Spleen (tissue), 11 donors: ENCODE measurements at regions not wholly inside any gene's neighbourhood (a gene's known extent, or its start where the extent isn't known, plus 50 kb on each side); places are given as distances from the start of the nearest gene placed in this dataset.

ENCODE experiments used
- DNase-seq: peaks from one replicate; pipeline ENCODE4 v3.0.0-alpha.2; 2020
- H3K27ac ChIP-seq, 8 donors: fragments of 200-600 bp; sonication (generic) in 7 of 8; 1 replicate in 4 of 8; 2 replicates in 4 of 8; pipeline versions ENCODE4 v1.5.0 to v1.8.0; 2016 to 2021; ENCODE audit warnings: inconsistent platforms in 4 of 8, mild to moderate bottlenecking in 4 of 8, moderate library complexity in 1 of 8
- H3K27me3 ChIP-seq, 7 donors: fragments of 200-600 bp; sonication (generic) in 6 of 7; replicated peaks in 1 of 7; 1 replicate in 4 of 7; 2 replicates in 3 of 7; pipeline versions ENCODE4 v1.5.0 to v1.8.0; 2016 to 2021; ENCODE audit warnings: inconsistent platforms in 3 of 7, mild to moderate bottlenecking in 1 of 7
- H3K36me3 ChIP-seq, 6 donors: fragments of 200-600 bp; sonication (generic) in 5 of 6; 1 replicate in 4 of 6; 2 replicates in 2 of 6; pipeline versions ENCODE4 v1.5.0 to v1.8.0; 2016 to 2021; ENCODE audit warnings: inconsistent platforms in 2 of 6
- H3K4me1 ChIP-seq, 6 donors: fragments of 200-600 bp; sonication (generic) in 5 of 6; 1 replicate in 3 of 6; 2 replicates in 3 of 6; pipeline versions ENCODE4 v1.5.0 to v1.8.0; 2016 to 2021; ENCODE audit warnings: inconsistent platforms in 3 of 6
- H3K4me3 ChIP-seq, 8 donors: fragments of 200-600 bp; sonication (generic) in 7 of 8; 1 replicate in 4 of 8; 2 replicates in 4 of 8; pipeline versions ENCODE4 v1.5.0 to v1.8.0; 2016 to 2021; ENCODE audit warnings: inconsistent platforms in 4 of 8, mild to moderate bottlenecking in 4 of 8, moderate library complexity in 2 of 8
- H3K9me3 ChIP-seq, 8 donors: fragments of 200-600 bp; sonication (generic) in 7 of 8; 1 replicate in 4 of 8; 2 replicates in 4 of 8; pipeline versions ENCODE4 v1.5.0 to v1.8.0; 2016 to 2021; ENCODE audit warnings: inconsistent platforms in 4 of 8
- POLR2A ChIP-seq, 3 donors: fragments of 450-650 bp; IDR thresholded peaks; one replicate each; pipeline ENCODE4 v1.5.1; 2017; ENCODE audit warnings: antibody characterized with exemption in 3 of 3, mild to moderate bottlenecking in 1 of 3
- POLR2AphosphoS5 ChIP-seq, 3 donors: sonication (generic); formaldehyde crosslinking; IDR thresholded peaks; one replicate each; pipeline ENCODE4 v1.5.1; 2017; ENCODE audit warnings: antibody characterized with exemption in 3 of 3
- WGBS, 5 donors: extraction: QIAGEN DNeasy Blood & Tissue Kit in 3 of 5; methylation state at CpG; one replicate each; pipeline versions ENCODE4 v1.1.5 to v1.1.7; 2013 to 2018; 5-methylcytosine and 5-hydroxymethylcytosine counted together
- intact Hi-C: fragments of 100-400 bp; cut with DNase I; formaldehyde crosslinking; loops from one replicate; pipeline ENCODE4 v1.15.0; 2023; ENCODE audit warnings: low total_unique reads
- TF ChIP-seq, protein P1 (sequence below), 11 experiments: fragments of 200-600 bp in 7 of 11; fragments of 450-650 bp in 4 of 11; sonication (generic) in 4 of 11; IDR thresholded peaks in 8 of 11; conservative IDR thresholded peaks in 3 of 11; 1 replicate in 7 of 11; 2 replicates in 4 of 11; pipeline versions ENCODE4 v1.4.0 to v1.8.0; 2016 to 2021; ENCODE audit warnings: antibody characterized with exemption in 11 of 11, inconsistent platforms in 4 of 11, mild to moderate bottlenecking in 1 of 11
- donor health status: healthy with polysubstance abuse.
- donor health status: DM: no; HTN: no; CAD: no; lungs with moderate emphysema.
- donor health status: DM: no; HTN: no; CAD: no.
- donor health status: Bipolar disorder and iron deficiency.
- donor health status: healthy.
- donor health status: DM: no; HTN: no; CAD: no.
- donor health status: DM: yes; HTN: yes; CAD: no.

DNA sequence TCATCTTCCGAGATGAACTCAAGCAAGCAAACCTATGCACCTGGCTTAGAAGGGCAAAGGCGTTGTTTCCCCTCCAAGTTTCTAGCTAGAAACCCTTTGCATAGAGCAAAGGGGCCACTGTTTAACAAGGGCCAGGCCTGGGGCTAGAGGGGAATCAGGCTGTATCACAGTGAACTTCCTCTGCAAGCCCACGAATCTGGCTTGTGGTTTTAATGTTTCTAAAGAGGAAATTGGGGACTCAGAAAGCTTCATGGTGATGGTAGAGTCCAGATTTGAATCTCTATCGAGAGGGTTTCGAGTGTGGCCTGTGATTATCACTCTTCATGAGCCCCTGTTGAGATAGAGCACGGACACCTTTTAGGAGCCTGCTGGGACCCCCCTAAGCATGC, 189.9 kb downstream of the VRK1 start:
- 30 to 51% (median 36%) methylated on average over 6 of the region's 6 CpGs for WGBS, 5 donors
- H3K36me3 ChIP-seq = no peaks in the 10 kb centered on the region
- no peak for TF ChIP-seq POLR2A (IDR thresholded peaks at IDR 0.05)
- TF ChIP-seq, protein P1, sequence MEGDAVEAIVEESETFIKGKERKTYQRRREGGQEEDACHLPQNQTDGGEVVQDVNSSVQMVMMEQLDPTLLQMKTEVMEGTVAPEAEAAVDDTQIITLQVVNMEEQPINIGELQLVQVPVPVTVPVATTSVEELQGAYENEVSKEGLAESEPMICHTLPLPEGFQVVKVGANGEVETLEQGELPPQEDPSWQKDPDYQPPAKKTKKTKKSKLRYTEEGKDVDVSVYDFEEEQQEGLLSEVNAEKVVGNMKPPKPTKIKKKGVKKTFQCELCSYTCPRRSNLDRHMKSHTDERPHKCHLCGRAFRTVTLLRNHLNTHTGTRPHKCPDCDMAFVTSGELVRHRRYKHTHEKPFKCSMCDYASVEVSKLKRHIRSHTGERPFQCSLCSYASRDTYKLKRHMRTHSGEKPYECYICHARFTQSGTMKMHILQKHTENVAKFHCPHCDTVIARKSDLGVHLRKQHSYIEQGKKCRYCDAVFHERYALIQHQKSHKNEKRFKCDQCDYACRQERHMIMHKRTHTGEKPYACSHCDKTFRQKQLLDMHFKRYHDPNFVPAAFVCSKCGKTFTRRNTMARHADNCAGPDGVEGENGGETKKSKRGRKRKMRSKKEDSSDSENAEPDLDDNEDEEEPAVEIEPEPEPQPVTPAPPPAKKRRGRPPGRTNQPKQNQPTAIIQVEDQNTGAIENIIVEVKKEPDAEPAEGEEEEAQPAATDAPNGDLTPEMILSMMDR (IDR thresholded peaks at IDR 0.05 in 8 of 11, conservative IDR thresholded peaks at IDR 0.05 in 3 of 11) = no peak
- TF ChIP-seq POLR2AphosphoS5 (IDR thresholded peaks at IDR 0.05) = no peak
- H3K27ac ChIP-seq = peak overlapping the region in 3 of 8 donors; percentile 41 to 45 (median 42)
- intact Hi-C loops = no loop called here
- H3K9me3 ChIP-seq = peaks cover 0 to 9% (median 0%) of the 10 kb centered on the region in 8 donors
- H3K4me1 ChIP-seq = peaks cover 0 to 21% (median 12%) of the 10 kb centered on the region in 6 donors
- H3K27me3 ChIP-seq = no peaks in the 10 kb centered on the region
- no peak overlapping the region for H3K4me3 ChIP-seq
- DNase-seq = no peak

GRCh38 chr14:96987771-96988170, 190.6 kb downstream of the VRK1 start:
- no peak for DNase-seq
- Histone ChIP-seq H3K4me1 (peaks cover 0 to 21% (median 12%) of the 10 kb centered on the region in 6 donors), H3K36me3 (no peaks in the 10 kb centered on the region), H3K27ac (peak overlapping the region in 2 of 8 donors; percentile 41 to 45), H3K4me3 (no peak overlapping the region), H3K27me3 (no peaks in the 10 kb centered on the region), H3K9me3 (peaks cover 0 to 9% (median 0%) of the 10 kb centered on the region in 8 donors)
- WGBS, 5 donors = 77 to 86% (median 80%) methylated on average over 3 of the region's 3 CpGs
- no peak for TF ChIP-seq POLR2AphosphoS5 (IDR thresholded peaks at IDR 0.05)
- TF ChIP-seq, protein P1 (IDR thresholded peaks at IDR 0.05 in 8 of 11, conservative IDR thresholded peaks at IDR 0.05 in 3 of 11) = no peak
- TF ChIP-seq POLR2A (IDR thresholded peaks at IDR 0.05) = no peak
- intact Hi-C loops = no loop called here

- intact Hi-C loops = no loop called here
- WGBS, 5 donors = 71 to 86% (median 71%) methylated on average over 4 of the region's 4 CpGs
- no peak for DNase-seq
- peaks cover 0 to 9% (median 0%) of the 10 kb centered on the region in 8 donors for H3K9me3 ChIP-seq
- peaks cover 0 to 21% (median 12%) of the 10 kb centered on the region in 6 donors for H3K4me1 ChIP-seq
- TF ChIP-seq, protein P1 (IDR thresholded peaks at IDR 0.05 in 8 of 11, conservative IDR thresholded peaks at IDR 0.05 in 3 of 11) = no peak
- TF ChIP-seq POLR2AphosphoS5 (IDR thresholded peaks at IDR 0.05) (no peak), POLR2A (IDR thresholded peaks at IDR 0.05) (no peak)
- no peak overlapping the region for H3K27ac ChIP-seq
- H3K27me3 ChIP-seq = no peaks in the 10 kb centered on the region
- H3K36me3 ChIP-seq = no peaks in the 10 kb centered on the region
- no peak overlapping the region for H3K4me3 ChIP-seq
Measured at GRCh38 chr14:96989306-96989705, 192.1 kb downstream of the VRK1 start.

DNA sequence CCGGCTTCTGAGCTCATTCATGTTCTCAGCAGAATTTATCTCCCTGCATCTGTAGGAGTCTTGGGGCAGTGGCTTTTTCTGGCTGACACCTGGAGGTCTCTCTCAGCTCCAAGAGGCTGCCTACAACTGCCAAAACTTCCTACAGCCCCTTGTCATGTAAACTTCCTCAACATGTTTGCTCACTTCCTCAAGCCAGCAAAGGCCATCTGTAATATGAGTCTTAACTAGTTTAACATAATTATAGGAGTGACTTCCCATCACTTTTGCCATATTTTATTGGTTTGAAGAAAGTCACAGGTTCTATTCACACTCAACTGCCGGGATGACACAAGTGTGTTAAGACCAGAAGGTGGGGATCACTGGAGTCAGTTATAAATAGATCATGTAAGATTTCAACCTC, 194.0 kb downstream of the VRK1 start:
- H3K36me3 ChIP-seq = no peaks in the 10 kb centered on the region

More for the DNA sequence above, 194.0 kb downstream of the VRK1 start:
- WGBS, 5 donors = 81 to 92% (median 89%) methylated on average over 2 of the region's 2 CpGs
- Histone ChIP-seq H3K27me3 (no peaks in the 10 kb centered on the region), H3K9me3 (peaks cover 0 to 9% (median 0%) of the 10 kb centered on the region in 8 donors), H3K27ac (no peak overlapping the region), H3K4me1 (peaks cover 0 to 19% (median 12%) of the 10 kb centered on the region in 6 donors), H3K4me3 (no peak overlapping the region)
- DNase-seq = no peak
- TF ChIP-seq POLR2A (IDR thresholded peaks at IDR 0.05) (no peak), POLR2AphosphoS5 (IDR thresholded peaks at IDR 0.05) (no peak)
- TF ChIP-seq, protein P1 (IDR thresholded peaks at IDR 0.05 in 8 of 11, conservative IDR thresholded peaks at IDR 0.05 in 3 of 11) = no peak
- intact Hi-C loops = no loop called here
